ENCODE measurements at regions not wholly inside any gene's neighbourhood (a gene's known extent, or its start where the extent isn't known, plus 50 kb on each side); places are given as distances from the start of the nearest gene placed in this dataset.

GRCh38 chr11:119878990-119879389 lies 150.0 kb upstream of the NECTIN1 start:
- ATAC-seq (peak; percentile 48), DNase-seq (peak in 2 of 4 donors; percentile 7 to 57)
- Histone ChIP-seq H3K27me3 (no peaks in the 10 kb centered on the region), H3K4me3 (no peak overlapping the region), H3K36me3 (replicated peaks in 1 of 2; ENCODE audit: insufficient read depth in 1 of 2, low read depth in 2 of 2) (no peaks in the 10 kb centered on the region), H3K9me3 (no peaks in the 10 kb centered on the region), H3K4me1 (no peaks in the 10 kb centered on the region), H3K27ac (no peak overlapping the region)
- no peak for TF ChIP-seq POLR2A (IDR thresholded peaks at IDR 0.05)
- TF ChIP-seq, protein P1, sequence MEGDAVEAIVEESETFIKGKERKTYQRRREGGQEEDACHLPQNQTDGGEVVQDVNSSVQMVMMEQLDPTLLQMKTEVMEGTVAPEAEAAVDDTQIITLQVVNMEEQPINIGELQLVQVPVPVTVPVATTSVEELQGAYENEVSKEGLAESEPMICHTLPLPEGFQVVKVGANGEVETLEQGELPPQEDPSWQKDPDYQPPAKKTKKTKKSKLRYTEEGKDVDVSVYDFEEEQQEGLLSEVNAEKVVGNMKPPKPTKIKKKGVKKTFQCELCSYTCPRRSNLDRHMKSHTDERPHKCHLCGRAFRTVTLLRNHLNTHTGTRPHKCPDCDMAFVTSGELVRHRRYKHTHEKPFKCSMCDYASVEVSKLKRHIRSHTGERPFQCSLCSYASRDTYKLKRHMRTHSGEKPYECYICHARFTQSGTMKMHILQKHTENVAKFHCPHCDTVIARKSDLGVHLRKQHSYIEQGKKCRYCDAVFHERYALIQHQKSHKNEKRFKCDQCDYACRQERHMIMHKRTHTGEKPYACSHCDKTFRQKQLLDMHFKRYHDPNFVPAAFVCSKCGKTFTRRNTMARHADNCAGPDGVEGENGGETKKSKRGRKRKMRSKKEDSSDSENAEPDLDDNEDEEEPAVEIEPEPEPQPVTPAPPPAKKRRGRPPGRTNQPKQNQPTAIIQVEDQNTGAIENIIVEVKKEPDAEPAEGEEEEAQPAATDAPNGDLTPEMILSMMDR (IDR thresholded peaks at IDR 0.05) = peak in 2 of 7 experiments; percentile 15 to 34
- WGBS, 2 donors = 30 to 45% methylated on average over 4 to 6 of the region's 6 CpGs
- intact Hi-C loops (cut with DNase I) = no loop called here

DNA sequence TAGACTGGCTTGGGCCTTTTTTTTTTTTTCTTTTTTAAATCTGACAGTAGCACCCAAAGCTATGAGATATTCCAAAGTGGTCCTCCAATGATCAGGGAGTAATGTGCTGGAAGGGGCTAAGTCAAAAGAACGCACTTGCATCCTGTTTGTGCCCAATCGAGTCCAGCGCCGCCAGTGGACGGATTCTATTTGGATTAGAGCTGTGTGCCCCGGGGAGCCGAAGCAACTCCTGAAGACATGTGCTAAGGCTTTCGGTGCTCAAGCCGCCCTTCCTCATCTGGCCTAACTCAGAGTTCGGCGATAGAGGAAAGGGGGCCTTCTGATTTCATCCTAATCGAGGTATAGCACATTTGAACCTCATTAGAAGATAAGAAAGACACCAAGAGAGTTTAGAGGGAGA lies 147.8 kb upstream of the NECTIN1 start:
- no peak overlapping the region for H3K4me3 ChIP-seq
- no peak overlapping the region for H3K27ac ChIP-seq
- WGBS, 2 donors = 78 to 90% methylated on average over 12 of the region's 12 CpGs
- DNase-seq (no peak), ATAC-seq (no peak)
- H3K27me3 ChIP-seq = no peaks in the 10 kb centered on the region
- no peaks in the 10 kb centered on the region for H3K4me1 ChIP-seq
- H3K9me3 ChIP-seq = no peaks in the 10 kb centered on the region
- intact Hi-C loops (cut with DNase I) = no loop called here
- H3K36me3 ChIP-seq (replicated peaks in 1 of 2; ENCODE audit: insufficient read depth in 1 of 2, low read depth in 2 of 2) = no peaks in the 10 kb centered on the region
- TF ChIP-seq, protein P1 (IDR thresholded peaks at IDR 0.05) = no peak
- no peak for TF ChIP-seq POLR2A (IDR thresholded peaks at IDR 0.05)

DNA sequence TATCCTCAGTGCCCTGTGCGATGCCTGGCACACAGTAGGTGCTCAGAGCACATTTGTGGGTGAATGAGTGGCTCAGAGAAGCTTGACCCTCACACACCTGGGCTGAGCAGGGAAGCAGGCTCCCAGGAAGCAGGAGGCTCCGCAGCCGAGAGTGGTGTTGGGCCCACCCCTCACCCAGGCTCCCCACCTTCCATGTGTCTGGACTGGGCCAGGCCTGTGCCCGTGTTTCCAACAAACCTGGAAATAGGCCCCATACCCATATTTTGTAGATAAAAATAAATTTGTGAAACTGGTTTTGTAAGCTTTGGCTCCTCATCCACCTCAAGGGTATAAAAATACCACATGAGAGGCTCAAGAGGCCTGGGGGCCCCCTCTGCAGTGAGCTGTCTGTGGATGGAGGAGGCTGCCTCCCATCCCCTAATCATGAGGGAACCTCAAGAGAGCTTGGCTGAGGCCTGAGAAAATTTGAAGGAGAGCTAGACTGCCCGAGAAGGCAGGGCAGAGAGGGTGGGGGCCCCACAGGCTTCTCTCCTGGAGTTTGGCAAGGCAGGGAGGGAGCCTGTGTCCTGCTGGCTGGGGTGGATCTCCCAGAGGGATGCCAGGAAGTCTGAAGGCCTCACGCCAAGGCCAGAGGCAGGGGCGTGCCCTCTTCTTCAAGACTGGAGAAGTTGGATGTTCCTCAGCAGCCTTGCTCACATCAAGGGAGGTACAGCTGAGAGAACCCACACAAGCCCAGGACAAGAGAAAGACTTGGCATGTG lies 147.0 kb upstream of the NECTIN1 start:
- no peak for TF ChIP-seq POLR2A (IDR thresholded peaks at IDR 0.05)
- TF ChIP-seq, protein P1 (IDR thresholded peaks at IDR 0.05) = no peak
- no peak overlapping the region for H3K4me3 ChIP-seq
- no peaks in the 10 kb centered on the region for H3K4me1 ChIP-seq
- H3K27me3 ChIP-seq = no peaks in the 10 kb centered on the region
- no peaks in the 10 kb centered on the region for H3K36me3 ChIP-seq (replicated peaks in 1 of 2; ENCODE audit: insufficient read depth in 1 of 2, low read depth in 2 of 2)
- no peak overlapping the region for H3K27ac ChIP-seq
- no peak for ATAC-seq
- DNase-seq = no peak
- intact Hi-C loops (cut with DNase I) = no loop called here
- WGBS, 2 donors = 74 to 79% methylated on average over 7 of the region's 7 CpGs
- no peaks in the 10 kb centered on the region for H3K9me3 ChIP-seq

GRCh38 chr11:119874660-119875238 lies 145.7 kb upstream of the NECTIN1 start:
- TF ChIP-seq, protein P1 (IDR thresholded peaks at IDR 0.05) = no peak
- no peak for TF ChIP-seq POLR2A (IDR thresholded peaks at IDR 0.05)
- WGBS, 2 donors = 60 to 69% methylated on average over 10 to 15 of the region's 15 CpGs
- intact Hi-C loops (cut with DNase I) = no loop called here
- H3K4me1 ChIP-seq = no peaks in the 10 kb centered on the region
- H3K9me3 ChIP-seq = no peaks in the 10 kb centered on the region
- no peaks in the 10 kb centered on the region for H3K27me3 ChIP-seq
- H3K27ac ChIP-seq = no peak overlapping the region
- no peaks in the 10 kb centered on the region for H3K36me3 ChIP-seq (replicated peaks in 1 of 2; ENCODE audit: insufficient read depth in 1 of 2, low read depth in 2 of 2)
- ATAC-seq (no peak), DNase-seq (no peak)
- H3K4me3 ChIP-seq = no peak overlapping the region
